ENCODE measurements at regions not wholly inside any gene's neighbourhood (a gene's known extent, or its start where the extent isn't known, plus 50 kb on each side); places are given as distances from the start of the nearest gene placed in this dataset.

DNA sequence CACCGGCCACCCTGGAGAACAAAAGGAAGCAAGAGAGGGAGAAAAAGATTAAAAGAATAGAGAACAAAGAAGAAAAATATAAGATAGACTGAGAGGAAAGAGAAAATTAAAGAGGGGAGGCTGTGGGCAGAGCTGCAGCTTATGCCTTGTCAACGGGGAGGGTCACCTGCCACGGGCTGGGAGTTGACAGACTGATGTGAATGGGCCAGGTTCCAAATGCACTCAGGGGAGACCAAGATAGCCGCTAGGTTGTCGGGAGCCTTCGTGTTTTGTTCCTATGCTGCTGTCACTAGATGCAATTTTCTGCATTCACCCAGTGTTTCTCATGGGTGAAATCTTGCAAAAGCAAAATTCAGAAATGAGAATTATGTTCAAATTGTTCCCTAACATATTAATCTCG, 119.6 kb upstream of the MTHFD1L start:
- TF ChIP-seq POLR2A (IDR thresholded peaks at IDR 0.05) (no peak), POLR2AphosphoS5 (IDR thresholded peaks at IDR 0.05; ENCODE audit: insufficient read depth in 1 of 2, low read depth in 1 of 2) (no peak)
- TF ChIP-seq, protein P1, sequence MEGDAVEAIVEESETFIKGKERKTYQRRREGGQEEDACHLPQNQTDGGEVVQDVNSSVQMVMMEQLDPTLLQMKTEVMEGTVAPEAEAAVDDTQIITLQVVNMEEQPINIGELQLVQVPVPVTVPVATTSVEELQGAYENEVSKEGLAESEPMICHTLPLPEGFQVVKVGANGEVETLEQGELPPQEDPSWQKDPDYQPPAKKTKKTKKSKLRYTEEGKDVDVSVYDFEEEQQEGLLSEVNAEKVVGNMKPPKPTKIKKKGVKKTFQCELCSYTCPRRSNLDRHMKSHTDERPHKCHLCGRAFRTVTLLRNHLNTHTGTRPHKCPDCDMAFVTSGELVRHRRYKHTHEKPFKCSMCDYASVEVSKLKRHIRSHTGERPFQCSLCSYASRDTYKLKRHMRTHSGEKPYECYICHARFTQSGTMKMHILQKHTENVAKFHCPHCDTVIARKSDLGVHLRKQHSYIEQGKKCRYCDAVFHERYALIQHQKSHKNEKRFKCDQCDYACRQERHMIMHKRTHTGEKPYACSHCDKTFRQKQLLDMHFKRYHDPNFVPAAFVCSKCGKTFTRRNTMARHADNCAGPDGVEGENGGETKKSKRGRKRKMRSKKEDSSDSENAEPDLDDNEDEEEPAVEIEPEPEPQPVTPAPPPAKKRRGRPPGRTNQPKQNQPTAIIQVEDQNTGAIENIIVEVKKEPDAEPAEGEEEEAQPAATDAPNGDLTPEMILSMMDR (IDR thresholded peaks at IDR 0.05) = no peak

All from vagina (tissue), 2 donors.